T-helper 2 cell (primary cell): ENCODE measurements at regions not wholly inside any gene's neighbourhood (a gene's known extent, or its start where the extent isn't known, plus 50 kb on each side); places are given as distances from the start of the nearest gene placed in this dataset.
A peak's percentile ranks its signal among the peaks of the same experiment; 100 is the strongest.

Experiments used
- DNase-seq, 5 experiments: peaks; one replicate each; pipeline versions ENCODE4 v3.0.0 to v3.0.0-alpha.2; 2012 to 2022

GRCh38 chr2:41414486-41415230 is 633.2 kb upstream of the PKDCC start:
- DNase-seq = peak in 1 of 5 experiments; percentile 26

DNA sequence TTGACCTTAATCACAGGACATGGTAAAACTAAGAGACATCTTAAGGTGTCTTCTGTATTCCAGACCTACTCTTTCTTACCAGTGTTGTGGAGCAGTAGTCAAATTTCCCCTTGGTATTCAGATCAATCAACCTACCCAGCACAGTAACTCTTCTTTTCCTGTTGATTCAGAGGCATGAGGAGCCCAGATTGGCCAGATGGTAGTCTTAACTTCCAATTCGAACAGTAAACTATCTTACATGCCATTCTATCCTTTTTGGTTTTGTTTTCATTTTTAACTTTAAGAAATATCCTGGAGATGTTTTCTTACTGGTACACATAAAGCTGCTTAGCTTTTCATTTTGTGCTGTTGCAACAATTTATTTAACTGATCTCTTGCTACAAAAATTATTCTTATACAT is 630.3 kb upstream of the PKDCC start:
- DNase-seq = no peak

GRCh38 chr2:41420219-41420618 is 627.6 kb upstream of the PKDCC start:
- no peak for DNase-seq

GRCh38 chr2:41420872-41421271 is 626.9 kb upstream of the PKDCC start:
- no peak for DNase-seq

GRCh38 chr2:41431756-41432155 is 616.1 kb upstream of the PKDCC start:
- no peak for DNase-seq

DNA sequence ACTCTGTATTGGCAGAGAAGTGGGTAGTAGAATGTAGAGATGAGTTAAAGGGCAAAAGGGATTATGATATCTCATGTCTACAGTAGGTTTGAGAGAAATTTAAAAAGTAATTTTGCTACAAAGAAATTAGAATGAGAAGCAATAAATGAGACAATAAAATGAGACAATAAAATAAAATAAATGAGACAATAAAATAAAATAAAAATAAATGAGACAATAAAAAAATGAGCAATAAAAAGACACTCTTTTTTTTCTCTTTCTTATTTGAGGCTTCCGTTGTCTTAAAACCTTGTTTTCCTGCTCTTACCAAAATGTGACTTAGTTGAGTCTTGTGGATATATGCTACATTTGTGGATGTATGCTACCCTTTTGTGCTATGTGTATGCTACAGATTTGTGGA is 615.4 kb upstream of the PKDCC start:
- DNase-seq = no peak

DNA sequence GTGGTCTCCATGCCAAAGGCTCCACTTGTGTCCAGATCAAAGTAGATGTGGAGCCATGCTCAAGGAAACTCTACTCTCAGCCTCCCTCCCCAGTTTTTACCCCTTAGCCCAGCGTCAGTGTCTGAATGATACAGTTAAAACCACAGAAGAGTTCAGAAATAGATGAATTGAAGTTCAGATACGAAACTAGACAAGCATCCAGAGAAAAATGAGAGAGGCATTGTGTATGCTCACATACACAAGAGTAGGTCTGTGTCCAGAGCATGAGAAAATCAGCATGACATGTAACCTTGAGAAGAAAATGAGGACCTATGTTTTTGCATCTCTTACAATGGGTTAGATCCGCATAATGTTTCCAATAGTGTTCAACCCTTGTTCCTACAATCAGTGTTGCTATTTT is 612.8 kb upstream of the PKDCC start:
- no peak for DNase-seq

DNA sequence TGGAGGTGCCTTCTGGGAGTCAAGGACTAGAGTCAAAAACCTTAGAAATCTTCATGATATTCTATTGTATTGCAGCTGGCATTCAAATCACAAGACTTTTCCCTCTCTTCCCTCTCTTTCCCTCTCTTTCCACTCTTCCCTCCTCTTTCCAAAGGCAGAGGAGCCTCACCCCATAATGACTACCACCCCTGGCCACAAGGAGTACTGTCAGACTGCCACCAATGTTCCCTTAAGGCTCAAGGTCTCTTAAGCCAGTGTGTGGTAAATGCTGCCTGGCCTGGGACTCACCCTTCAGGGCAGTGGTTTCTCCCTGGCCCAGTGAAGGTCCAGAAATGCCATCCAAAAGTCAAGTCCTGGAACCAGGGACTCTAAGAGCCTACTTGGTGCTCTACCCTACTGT is 605.9 kb upstream of the PKDCC start:
- DNase-seq = no peak

GRCh38 chr2:41445865-41446264 is 602.0 kb upstream of the PKDCC start:
- DNase-seq = no peak

GRCh38 chr2:41446266-41446665 is 601.6 kb upstream of the PKDCC start:
- no peak for DNase-seq

- DNase-seq = no peak
Measured at GRCh38 chr2:41448221-41448620, 599.6 kb upstream of the PKDCC start.

DNA sequence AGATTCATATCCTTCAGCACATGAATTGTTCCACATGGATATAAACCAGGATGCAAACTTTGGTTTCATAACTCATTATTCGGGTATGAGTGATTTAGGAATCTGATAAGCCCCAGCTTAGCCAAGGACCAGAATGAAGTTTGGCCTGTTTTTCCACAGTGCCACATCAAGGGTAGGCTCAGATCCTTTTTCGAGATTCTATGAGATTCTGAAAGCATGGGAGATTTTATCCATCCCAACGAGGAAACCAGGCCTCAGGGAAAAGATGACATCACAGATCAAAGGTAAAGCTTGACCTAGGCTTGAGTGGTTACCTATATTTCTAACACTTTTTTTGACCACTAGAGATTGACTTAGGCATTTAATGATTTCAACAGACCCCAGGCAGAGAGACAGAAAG is 590.8 kb upstream of the PKDCC start:
- DNase-seq = no peak

GRCh38 chr2:41460661-41461060 is 587.2 kb upstream of the PKDCC start:
- DNase-seq = no peak

GRCh38 chr2:41464395-41464794 is 583.4 kb upstream of the PKDCC start:
- DNase-seq = no peak

- DNase-seq = no peak
Measured at GRCh38 chr2:41475959-41476358, 571.9 kb upstream of the PKDCC start.

- DNase-seq = no peak
Measured at GRCh38 chr2:41482659-41483058, 565.2 kb upstream of the PKDCC start.

DNA sequence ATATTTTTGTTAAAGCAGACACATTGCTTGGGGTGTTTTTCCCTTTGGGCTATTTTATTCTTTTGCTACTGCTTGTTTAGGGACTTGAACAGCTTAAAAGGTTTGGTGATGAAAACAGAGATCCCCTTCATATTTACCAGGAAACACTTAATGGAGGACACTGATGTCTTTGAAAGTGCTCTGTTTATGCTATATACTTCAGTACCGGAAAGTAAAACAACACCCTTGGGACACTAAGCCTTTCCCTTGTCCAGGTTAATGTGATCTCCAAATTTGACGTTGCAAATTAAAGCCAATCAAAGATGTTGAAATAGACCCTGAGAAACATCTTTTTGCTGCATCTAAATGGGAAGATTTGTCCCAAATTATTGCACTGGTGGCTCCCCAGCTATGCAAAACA is 564.6 kb upstream of the PKDCC start:
- no peak for DNase-seq

- no peak for DNase-seq
Measured at GRCh38 chr2:41483982-41484857, 563.6 kb upstream of the PKDCC start.

DNA sequence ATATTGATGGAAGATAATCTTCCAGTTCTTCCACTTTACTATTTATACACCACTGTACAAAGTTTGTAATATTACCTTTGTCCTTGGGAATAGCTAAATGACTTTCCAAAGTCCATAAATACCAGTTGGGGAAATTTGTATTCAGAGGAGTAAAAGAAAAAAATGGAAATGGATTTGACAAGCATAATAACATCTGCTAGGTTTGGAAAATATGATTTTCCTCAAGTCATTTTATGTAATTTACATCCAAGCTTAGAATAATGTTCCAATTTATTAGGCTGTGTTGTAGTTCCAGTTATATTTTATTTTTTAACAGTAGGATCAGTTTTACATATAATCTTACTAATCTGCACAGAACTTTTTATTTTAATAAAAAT is 563.0 kb upstream of the PKDCC start:
- DNase-seq = no peak

DNA sequence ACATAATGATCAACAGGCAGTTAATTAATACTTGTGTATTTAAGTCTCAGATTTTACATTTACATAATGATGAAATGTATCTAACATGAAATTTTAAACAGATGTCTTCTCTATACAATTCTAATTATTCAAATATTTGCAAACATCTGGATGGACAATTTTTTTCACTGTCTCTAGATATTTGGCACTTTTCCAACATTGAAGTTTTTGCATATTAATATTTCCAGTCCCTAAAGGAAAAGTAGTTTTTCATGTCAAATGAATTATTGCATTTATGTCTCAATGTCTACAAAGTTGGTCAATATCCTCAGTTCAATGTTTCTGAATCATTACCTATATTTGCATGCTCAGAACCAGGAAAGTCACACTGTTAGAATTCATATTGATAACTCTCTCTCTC is 560.9 kb upstream of the PKDCC start:
- no peak for DNase-seq

- DNase-seq = no peak
Measured at GRCh38 chr2:41488888-41489287, 558.9 kb upstream of the PKDCC start.

DNA sequence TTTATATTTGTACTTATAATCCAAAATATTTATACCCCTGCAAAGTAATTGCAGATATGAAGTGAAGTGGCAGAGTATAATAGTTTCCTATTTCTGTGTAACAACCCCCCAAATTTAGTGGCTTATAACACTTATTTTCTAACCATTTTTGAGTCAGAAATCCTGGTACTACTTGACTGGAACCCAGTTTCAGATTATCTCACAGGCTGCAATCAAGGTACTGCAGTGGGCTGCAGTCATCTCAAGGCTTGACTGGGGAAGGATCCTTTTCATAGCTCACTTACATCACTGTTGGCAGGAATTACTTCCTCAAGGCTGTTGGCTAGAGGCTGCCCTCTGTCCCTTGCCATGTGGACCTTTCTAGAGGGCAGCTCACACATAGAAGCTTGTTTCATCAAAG is 558.2 kb upstream of the PKDCC start:
- DNase-seq = no peak

GRCh38 chr2:41495050-41495449 is 552.8 kb upstream of the PKDCC start:
- DNase-seq = peak in 1 of 5 experiments; percentile 6

- DNase-seq = no peak
Measured at GRCh38 chr2:41496908-41497307, 550.9 kb upstream of the PKDCC start.
